GM12878 (cell line): ENCODE measurements at regions not wholly inside any gene's neighbourhood (a gene's known extent, or its start where the extent isn't known, plus 50 kb on each side); places are given as distances from the start of the nearest gene placed in this dataset.

Source experiments
- ATAC-seq: fragments of 200-7000 bp; cut with Tn5 transposase; 3 replicates; pipeline ENCODE4 v1.9.1; 2020; ENCODE audit warnings: mild to moderate bottlenecking, moderate library complexity
- BruUV-seq: library from RNA; stranded (reverse); fragments of 400-500 nt; replicated peaks from 2 replicates; lab custom pipeline; 2021; lab: Mats Ljungman, UMichigan
- CTCF ChIA-PET: fragments of 300-600 bp; sonication (Branson Sonifier 250); formaldehyde crosslinking; extraction: SDS; loops from one replicate; lab custom pipeline; 2021; ENCODE audit warnings: inconsistent platforms; lab: Yijun Ruan, JAX
- POLR2A ChIA-PET: fragments of 350-600 bp; formaldehyde crosslinking; extraction: SDS; loops from one replicate; lab custom pipeline; 2021; ENCODE audit warnings: inconsistent platforms; lab: Charles Lee
- RAD21 ChIA-PET: fragments of 300-600 bp; sonication (Branson Sonifier 250); formaldehyde crosslinking; loops from one replicate; lab custom pipeline; 2023; ENCODE audit warnings: antibody characterized with exemption; ENCODE audit not compliant: unreplicated experiment; lab: Charles Lee
- SMC1A ChIA-PET: fragments of 300-600 bp; sonication (Branson Sonifier 250); formaldehyde crosslinking; loops from one replicate; lab custom pipeline; 2023; ENCODE audit not compliant: unreplicated experiment, uncharacterized antibody; lab: Charles Lee
- DNase-seq: peaks from one replicate; pipeline ENCODE4 v3.0.0-alpha.2; 2011; ENCODE audit warnings: low read depth, low spot score
- FAIRE-seq: peaks from 3 replicates; lab custom pipeline; 2011; peaks lifted over from hg19 to GRCh38; lab: Jason Lieb, UNC
- H2AFZ ChIP-seq: 2 replicates; pipeline ENCODE4 v1.6.0; 2011; ENCODE audit warnings: low read depth, low read length, control low read depth; ENCODE audit not compliant: control insufficient read depth
- H3K27ac ChIP-seq: 2 replicates; pipeline ENCODE4 v1.5.1; 2011; ENCODE audit warnings: control low read depth; ENCODE audit not compliant: control insufficient read depth, insufficient read depth
- H3K27me3 ChIP-seq, 2 experiments: replicated peaks in 1 of 2; 2 replicates each; pipeline versions ENCODE4 v1.6.0 to v1.6.1; 2011; ENCODE audit warnings: low read length in 1 of 2; ENCODE audit not compliant: control insufficient read depth in 2 of 2, insufficient read depth in 2 of 2
- H3K36me3 ChIP-seq, 2 experiments: 2 replicates each; pipeline ENCODE4 v1.5.1; 2011; ENCODE audit warnings: low read length in 1 of 2; ENCODE audit not compliant: control insufficient read depth in 2 of 2, insufficient read depth in 2 of 2
- H3K4me1 ChIP-seq: 2 replicates; pipeline ENCODE4 v1.6.1; 2011; ENCODE audit warnings: mild to moderate bottlenecking, low read length, moderate library complexity, mixed read lengths; ENCODE audit not compliant: control insufficient read depth, insufficient read depth
- H3K4me2 ChIP-seq: 2 replicates; pipeline ENCODE4 v1.6.0; 2011; ENCODE audit warnings: control low read depth; ENCODE audit not compliant: control insufficient read depth, insufficient read depth
- H3K4me3 ChIP-seq: fragments of 200-600 bp; sonication (generic); 2 replicates; pipeline ENCODE4 v1.5.1; 2016
- H3K79me2 ChIP-seq: 2 replicates; pipeline ENCODE4 v1.6.0; 2011; ENCODE audit warnings: low read length; ENCODE audit not compliant: control insufficient read depth, insufficient read depth
- H3K9ac ChIP-seq: 2 replicates; pipeline ENCODE4 v1.8.0; 2011; ENCODE audit warnings: low read length, control low read depth, mixed read lengths; ENCODE audit not compliant: control insufficient read depth, insufficient read depth
- H3K9me3 ChIP-seq: replicated peaks from 3 replicates; pipeline ENCODE4 v1.5.1; 2011; ENCODE audit warnings: mild to moderate bottlenecking, low read length; ENCODE audit not compliant: control insufficient read depth, insufficient read depth
- H4K20me1 ChIP-seq: 2 replicates; pipeline ENCODE4 v1.6.0; 2011; ENCODE audit not compliant: control insufficient read depth, insufficient read depth
- ETV6 ChIP-seq, 2 experiments: fragments of 450-650 bp in 1 of 2; IDR thresholded peaks in 1 of 2; conservative IDR thresholded peaks in 1 of 2; 2 replicates each; pipeline ENCODE4 v1.6.1; 2014; ENCODE audit warnings: antibody characterized with exemption in 1 of 2, borderline replicate concordance in 1 of 2, low read depth in 1 of 2, mild to moderate bottlenecking in 1 of 2, moderate library complexity in 1 of 2
- MTA2 ChIP-seq: fragments of 450-650 bp; IDR thresholded peaks from 2 replicates; pipeline ENCODE4 v1.6.1; 2016; ENCODE audit warnings: low read depth, mild to moderate bottlenecking, moderate library complexity
- NFYB ChIP-seq: IDR thresholded peaks from 2 replicates; pipeline ENCODE4 v1.6.1; 2011; ENCODE audit warnings: low read depth, mild to moderate bottlenecking, low read length, improper control_type of control experiment, moderate library complexity; ENCODE audit not compliant: insufficient read depth
- PAX8 ChIP-seq: fragments of 450-650 bp; IDR thresholded peaks from 2 replicates; pipeline ENCODE4 v1.6.1; 2017; ENCODE audit warnings: mild to moderate bottlenecking, moderate library complexity
- RBBP5 ChIP-seq: fragments of 200-600 bp; sonication (generic); conservative IDR thresholded peaks from 2 replicates; pipeline ENCODE4 v1.6.1; 2016
- WGBS: methylation state at CpG from one replicate; pipeline ENCODE4 v1.1.6; 2016; ENCODE audit warnings: low lambda C conversion rate; ENCODE audit not compliant: insufficient replicate concordance, insufficient coverage; ENCODE audit errors: missing lambda C conversion rate; 5-methylcytosine and 5-hydroxymethylcytosine counted together
- in situ Hi-C: fragments of 300-500 bp; cut with MboI; formaldehyde crosslinking; loops from 9 replicates; pipeline ENCODE4 v1.14.3; 2018; ENCODE audit warnings: mixed read lengths
- intact Hi-C: fragments of 100-400 bp; cut with micrococcal nuclease; formaldehyde crosslinking; loops from one replicate; pipeline ENCODE4 v1.14.2; 2022; ENCODE audit not compliant: unreplicated experiment
- TF ChIP-seq, protein P1 (sequence below): fragments of 450-650 bp; IDR thresholded peaks from 2 replicates; pipeline ENCODE4 v1.6.1; 2014; ENCODE audit warnings: mild to moderate bottlenecking
- TF ChIP-seq, protein P2 (sequence below): fragments of 450-650 bp; IDR thresholded peaks from 2 replicates; pipeline ENCODE4 v1.6.1; 2016; ENCODE audit warnings: mild to moderate bottlenecking

DNA sequence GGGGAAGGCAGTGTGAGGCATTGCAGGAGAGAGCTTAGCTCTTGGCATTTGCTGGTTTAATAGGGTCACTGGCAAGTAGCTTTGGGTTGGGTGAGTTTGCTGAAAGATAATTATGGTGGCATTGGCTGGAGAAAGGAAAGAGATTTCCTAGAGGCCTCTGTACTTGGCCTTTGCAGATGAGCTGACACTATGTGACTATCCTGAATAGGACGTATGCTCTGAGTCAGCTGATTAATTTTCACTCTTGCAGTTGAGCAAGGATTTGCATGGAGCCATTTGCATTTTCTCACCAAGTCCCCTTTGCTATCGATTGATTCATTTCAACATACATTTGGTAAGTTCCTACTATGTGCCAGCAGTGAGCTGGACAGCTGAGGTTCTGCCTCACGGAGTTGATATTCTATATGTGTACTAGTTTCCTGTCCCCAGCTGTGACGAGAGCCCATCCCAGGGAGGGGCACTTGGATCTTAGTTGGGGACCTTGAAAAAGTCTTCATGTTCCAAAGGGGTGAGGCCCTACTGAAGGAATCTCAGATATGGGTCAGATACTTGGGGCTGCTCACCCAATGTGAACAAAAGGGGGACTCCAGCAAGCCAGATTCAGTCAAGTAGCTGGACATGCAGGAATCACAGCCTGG is 245.7 kb downstream of the LOXHD1 start:
- H2AFZ ChIP-seq: no peak overlapping the region
- no peak overlapping the region for H3K27ac ChIP-seq
- H4K20me1 ChIP-seq: no peaks in the 10 kb centered on the region
- SMC1A ChIA-PET: interaction anchor here (1.2 kb wide), 1 partner anchor 10 kb away, joined by 3 read pairs; no protein-coding TSS in a partner anchor
- no TSS peak for BruUV-seq
- H3K27me3 ChIP-seq: no peaks in the 10 kb centered on the region
- H3K4me1 ChIP-seq: peaks cover 5% of the 10 kb centered on the region
- POLR2A ChIA-PET: no interaction called here
- CTCF ChIA-PET: no interaction called here
- intact Hi-C loops (no loop called here), in situ Hi-C loops (no loop called here)
- WGBS: 12% methylated on average over 4 of the region's 4 CpGs
- FAIRE-seq (no peak), ATAC-seq (no peak), DNase-seq (no peak)
- H3K9ac ChIP-seq: no peak overlapping the region
- TF ChIP-seq NFYB: no peak
- TF ChIP-seq RBBP5: no peak
- TF ChIP-seq ETV6 (conservative IDR thresholded peaks at IDR 0.05 in 1 of 2, IDR thresholded peaks at IDR 0.05 in 1 of 2; ENCODE audit: borderline replicate concordance in 1 of 2, low read depth in 1 of 2): no peak
- TF ChIP-seq, protein P1, sequence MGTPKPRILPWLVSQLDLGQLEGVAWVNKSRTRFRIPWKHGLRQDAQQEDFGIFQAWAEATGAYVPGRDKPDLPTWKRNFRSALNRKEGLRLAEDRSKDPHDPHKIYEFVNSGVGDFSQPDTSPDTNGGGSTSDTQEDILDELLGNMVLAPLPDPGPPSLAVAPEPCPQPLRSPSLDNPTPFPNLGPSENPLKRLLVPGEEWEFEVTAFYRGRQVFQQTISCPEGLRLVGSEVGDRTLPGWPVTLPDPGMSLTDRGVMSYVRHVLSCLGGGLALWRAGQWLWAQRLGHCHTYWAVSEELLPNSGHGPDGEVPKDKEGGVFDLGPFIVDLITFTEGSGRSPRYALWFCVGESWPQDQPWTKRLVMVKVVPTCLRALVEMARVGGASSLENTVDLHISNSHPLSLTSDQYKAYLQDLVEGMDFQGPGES: no peak
- no peak for TF ChIP-seq PAX8
- TF ChIP-seq MTA2: no peak
- TF ChIP-seq, protein P2, sequence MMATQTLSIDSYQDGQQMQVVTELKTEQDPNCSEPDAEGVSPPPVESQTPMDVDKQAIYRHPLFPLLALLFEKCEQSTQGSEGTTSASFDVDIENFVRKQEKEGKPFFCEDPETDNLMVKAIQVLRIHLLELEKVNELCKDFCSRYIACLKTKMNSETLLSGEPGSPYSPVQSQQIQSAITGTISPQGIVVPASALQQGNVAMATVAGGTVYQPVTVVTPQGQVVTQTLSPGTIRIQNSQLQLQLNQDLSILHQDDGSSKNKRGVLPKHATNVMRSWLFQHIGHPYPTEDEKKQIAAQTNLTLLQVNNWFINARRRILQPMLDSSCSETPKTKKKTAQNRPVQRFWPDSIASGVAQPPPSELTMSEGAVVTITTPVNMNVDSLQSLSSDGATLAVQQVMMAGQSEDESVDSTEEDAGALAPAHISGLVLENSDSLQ: no peak
- no peak overlapping the region for H3K4me2 ChIP-seq
- no peak overlapping the region for H3K4me3 ChIP-seq
- no peaks in the 10 kb centered on the region for H3K79me2 ChIP-seq
- H3K36me3 ChIP-seq: no peaks in the 10 kb centered on the region
- no peaks in the 10 kb centered on the region for H3K9me3 ChIP-seq
- RAD21 ChIA-PET: interaction anchor here (0.8 kb wide), 1 partner anchor 9 kb away, joined by 3 read pairs; no protein-coding TSS in a partner anchor
